ENCODE measurements at regions not wholly inside any gene's neighbourhood (a gene's known extent, or its start where the extent isn't known, plus 50 kb on each side); places are given as distances from the start of the nearest gene placed in this dataset.

DNA sequence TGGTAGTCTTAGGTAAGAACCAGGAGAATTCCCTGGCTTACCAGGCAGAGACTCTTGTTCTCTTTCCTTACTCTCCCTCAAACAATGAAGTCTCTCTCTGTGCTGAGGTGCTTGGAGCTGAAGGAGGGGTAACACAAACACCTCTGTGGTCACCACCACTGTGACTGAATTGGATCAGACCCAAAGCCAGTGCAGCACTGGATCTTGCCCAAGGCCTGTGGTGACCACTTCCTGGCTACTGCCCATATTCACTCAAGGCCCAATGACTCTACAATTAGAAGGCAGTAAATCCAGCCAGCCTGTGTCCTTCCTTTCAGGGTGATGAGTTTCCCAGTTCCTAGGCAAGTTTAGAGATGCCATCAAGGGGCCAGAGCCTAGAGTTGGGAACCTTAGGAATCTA lies 706.8 kb downstream of the SLC4A3 start:
- DNase-seq (ENCODE audit: low read depth), result peak; percentile 25
- no peak overlapping the region for H3K4me3 ChIP-seq (ENCODE audit: low read length)
- TF ChIP-seq, protein P1, sequence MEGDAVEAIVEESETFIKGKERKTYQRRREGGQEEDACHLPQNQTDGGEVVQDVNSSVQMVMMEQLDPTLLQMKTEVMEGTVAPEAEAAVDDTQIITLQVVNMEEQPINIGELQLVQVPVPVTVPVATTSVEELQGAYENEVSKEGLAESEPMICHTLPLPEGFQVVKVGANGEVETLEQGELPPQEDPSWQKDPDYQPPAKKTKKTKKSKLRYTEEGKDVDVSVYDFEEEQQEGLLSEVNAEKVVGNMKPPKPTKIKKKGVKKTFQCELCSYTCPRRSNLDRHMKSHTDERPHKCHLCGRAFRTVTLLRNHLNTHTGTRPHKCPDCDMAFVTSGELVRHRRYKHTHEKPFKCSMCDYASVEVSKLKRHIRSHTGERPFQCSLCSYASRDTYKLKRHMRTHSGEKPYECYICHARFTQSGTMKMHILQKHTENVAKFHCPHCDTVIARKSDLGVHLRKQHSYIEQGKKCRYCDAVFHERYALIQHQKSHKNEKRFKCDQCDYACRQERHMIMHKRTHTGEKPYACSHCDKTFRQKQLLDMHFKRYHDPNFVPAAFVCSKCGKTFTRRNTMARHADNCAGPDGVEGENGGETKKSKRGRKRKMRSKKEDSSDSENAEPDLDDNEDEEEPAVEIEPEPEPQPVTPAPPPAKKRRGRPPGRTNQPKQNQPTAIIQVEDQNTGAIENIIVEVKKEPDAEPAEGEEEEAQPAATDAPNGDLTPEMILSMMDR (conservative IDR thresholded peaks at IDR 0.05; ENCODE audit: low read length), result no peak

DNA sequence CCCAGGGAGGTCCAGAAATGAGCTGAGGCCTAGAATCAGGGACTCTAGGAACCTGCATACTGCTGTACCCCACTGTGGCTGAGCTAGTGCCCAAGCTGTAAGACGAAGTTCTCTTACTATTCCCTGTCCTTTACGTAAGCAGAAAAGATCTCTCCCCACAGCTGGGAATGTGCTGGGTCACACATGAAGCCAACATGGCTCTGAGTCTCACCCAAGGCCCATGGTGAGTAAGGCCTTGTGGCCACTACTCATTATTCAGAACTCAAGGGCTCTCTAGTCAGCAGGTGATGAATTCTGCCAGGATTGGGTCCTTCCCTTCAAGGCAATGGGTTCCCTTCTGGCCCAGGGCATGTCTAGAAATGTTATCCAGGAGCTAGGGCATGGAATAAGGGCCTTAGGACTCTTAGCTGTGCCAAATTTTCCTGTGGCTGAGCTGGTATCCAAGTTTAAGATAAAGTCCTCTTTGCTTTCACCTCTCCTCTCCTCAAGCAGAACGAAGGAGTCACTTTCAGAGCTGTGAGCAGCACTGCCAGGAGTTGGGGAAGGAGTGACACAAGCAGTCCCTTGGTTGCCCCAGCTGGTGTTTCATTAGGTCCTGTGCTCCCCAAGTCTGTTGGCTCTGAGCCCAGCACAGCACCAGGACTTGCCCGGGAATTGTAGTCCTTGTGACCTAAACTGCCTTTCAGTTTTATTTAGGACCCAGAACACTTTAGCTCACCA lies 707.6 kb downstream of the SLC4A3 start:
- H3K4me3 ChIP-seq (ENCODE audit: low read length), result no peak overlapping the region
- DNase-seq (ENCODE audit: low read depth), result no peak
- TF ChIP-seq, protein P1 (conservative IDR thresholded peaks at IDR 0.05; ENCODE audit: low read length), result no peak

DNA sequence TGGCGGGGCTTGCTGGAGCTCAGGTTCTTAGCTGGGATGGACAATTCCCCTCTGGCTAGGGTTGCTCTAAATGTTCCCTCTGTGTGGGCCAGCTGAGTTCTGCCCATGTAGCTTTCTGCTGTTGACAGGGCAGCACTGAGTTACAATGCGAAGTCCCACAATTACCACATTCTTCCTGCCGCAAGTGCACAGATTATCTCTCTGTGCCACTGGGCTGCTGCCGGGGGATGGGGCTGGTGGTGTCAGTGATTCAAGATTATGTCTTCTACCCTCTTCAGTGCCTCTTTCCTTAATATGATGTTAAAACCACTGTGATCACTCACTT lies 708.1 kb downstream of the SLC4A3 start:
- no peak overlapping the region for H3K4me3 ChIP-seq (ENCODE audit: low read length)
- DNase-seq (ENCODE audit: low read depth), result no peak
- TF ChIP-seq, protein P1 (conservative IDR thresholded peaks at IDR 0.05; ENCODE audit: low read length), result no peak

DNA sequence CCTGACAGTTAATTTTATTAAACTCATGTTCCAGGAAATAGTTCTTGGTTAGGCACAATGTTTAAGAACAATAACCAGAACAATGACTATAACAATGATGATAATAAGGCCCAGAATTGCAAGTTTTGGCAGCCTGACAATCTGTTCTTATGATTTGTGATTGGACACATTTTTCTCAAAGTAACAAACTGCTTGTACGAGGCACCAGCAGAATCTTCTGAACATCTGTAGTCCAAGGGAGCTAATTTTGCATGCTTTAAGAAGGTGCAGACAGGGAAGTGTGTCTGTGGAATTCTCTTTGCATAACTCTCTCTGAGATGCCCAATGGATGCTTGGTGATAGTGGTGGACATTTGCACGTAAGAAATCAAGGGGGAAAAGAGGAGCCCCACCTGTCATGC lies 709.3 kb downstream of the SLC4A3 start:
- TF ChIP-seq, protein P1 (conservative IDR thresholded peaks at IDR 0.05; ENCODE audit: low read length), result no peak
- DNase-seq (ENCODE audit: low read depth), result peak; percentile 42
- H3K4me3 ChIP-seq (ENCODE audit: low read length), result no peak overlapping the region

DNA sequence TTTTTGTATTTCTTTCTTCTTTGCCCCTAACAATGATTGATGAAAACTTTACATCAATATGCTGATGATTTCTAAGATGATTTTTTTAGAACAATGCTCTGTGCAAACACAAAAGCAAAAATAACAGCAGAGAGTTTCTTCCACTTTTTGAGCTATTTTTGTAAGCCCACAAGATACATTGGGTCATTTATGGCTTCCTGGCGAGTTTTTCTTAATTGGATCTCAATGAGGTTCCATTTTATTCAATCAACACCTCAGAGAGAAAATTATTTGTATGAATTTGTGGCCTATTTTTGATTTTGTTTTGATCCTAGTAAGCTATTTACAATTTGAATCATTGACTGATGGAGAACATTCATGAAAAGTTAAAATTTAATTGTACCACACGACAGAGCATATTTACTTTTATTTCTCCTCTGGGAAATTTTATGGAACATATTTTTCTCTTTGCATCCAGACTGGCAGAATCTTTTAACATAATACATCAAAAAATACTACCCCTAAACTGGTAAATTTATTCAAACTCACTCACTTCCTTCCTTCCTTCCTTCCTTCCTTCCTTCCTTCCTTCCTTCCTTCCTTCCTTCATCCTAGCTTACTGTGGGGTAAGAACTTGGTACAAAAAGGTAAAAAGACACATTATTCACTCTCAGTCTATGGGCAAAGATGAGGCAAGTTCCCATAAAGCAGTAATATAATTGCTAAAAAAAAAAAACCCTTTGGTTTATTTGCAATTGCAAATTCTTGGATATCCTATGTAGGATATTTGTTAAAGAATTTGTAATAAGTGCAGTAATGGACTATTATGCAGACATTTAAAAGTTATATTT lies 710.4 kb downstream of the SLC4A3 start:
- DNase-seq (ENCODE audit: low read depth), result no peak
- H3K4me3 ChIP-seq (ENCODE audit: low read length), result no peak overlapping the region
- TF ChIP-seq, protein P1 (conservative IDR thresholded peaks at IDR 0.05; ENCODE audit: low read length), result no peak

DNA sequence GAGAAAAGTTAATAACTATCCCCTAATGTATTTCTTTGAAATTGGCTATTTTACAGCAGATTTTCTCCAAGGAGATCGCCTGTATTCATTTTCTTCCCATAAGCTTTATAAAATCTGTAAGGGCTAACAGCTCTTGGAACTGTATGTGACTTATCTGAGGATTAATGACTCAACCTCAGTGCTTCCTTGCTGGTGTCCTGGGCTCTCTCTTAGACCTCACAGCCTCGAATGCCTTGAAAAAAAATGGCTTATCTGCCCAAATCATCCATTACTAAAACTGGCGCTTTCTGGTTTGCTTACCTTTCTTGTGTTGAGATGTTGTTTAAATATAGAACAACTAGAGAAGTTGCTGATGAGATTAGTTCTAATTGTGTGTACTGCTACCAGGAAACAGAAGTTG lies 713.6 kb downstream of the SLC4A3 start:
- TF ChIP-seq, protein P1 (conservative IDR thresholded peaks at IDR 0.05; ENCODE audit: low read length), result no peak
- DNase-seq (ENCODE audit: low read depth), result no peak

DNA sequence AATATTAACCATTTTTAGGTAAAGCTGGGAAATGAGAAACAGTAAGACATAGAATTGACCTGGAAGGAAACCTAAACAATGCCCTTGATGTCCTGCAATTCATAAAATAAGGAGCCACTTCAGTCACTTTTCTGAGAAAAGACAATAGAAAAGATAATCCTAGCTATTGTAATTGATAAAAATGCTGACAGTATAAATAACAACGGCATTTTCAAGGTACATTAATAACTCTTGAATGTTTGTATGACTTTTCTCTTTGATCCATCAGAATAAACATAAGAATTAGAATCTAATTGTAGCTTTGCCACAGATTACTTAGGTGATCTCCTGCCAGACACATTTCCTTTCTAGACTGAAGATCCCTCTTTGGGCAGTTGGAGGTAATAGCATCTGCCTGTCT lies 719.5 kb downstream of the SLC4A3 start:
- no peak for DNase-seq (ENCODE audit: low read depth)

More for the DNA sequence above, 713.6 kb downstream of the SLC4A3 start:
- H3K4me3 ChIP-seq (ENCODE audit: low read length), result no peak overlapping the region

More for the DNA sequence above, 719.5 kb downstream of the SLC4A3 start:
- TF ChIP-seq, protein P1 (conservative IDR thresholded peaks at IDR 0.05; ENCODE audit: low read length), result no peak
- no peak overlapping the region for H3K4me3 ChIP-seq (ENCODE audit: low read length)

Measured in AG10803 (cell line).